Activated CD8-positive, alpha-beta memory T cell treated with anti-CD3 and anti-CD28 coated beads for 36 hours (primary cell): ENCODE measurements at regions not wholly inside any gene's neighbourhood (a gene's known extent, or its start where the extent isn't known, plus 50 kb on each side); places are given as distances from the start of the nearest gene placed in this dataset.

Experiments used
- CTCF ChIA-PET: fragments of 350-600 bp; sonication (Branson Sonifier 250); formaldehyde crosslinking; loops from one replicate; lab custom pipeline; 2021; ENCODE audit warnings: antibody characterized with exemption; lab: Charles Lee
- POLR2A ChIA-PET: fragments of 350-600 bp; sonication (Branson Sonifier 250); formaldehyde crosslinking; loops from one replicate; lab custom pipeline; 2021; ENCODE audit warnings: antibody characterized with exemption; lab: Charles Lee

DNA sequence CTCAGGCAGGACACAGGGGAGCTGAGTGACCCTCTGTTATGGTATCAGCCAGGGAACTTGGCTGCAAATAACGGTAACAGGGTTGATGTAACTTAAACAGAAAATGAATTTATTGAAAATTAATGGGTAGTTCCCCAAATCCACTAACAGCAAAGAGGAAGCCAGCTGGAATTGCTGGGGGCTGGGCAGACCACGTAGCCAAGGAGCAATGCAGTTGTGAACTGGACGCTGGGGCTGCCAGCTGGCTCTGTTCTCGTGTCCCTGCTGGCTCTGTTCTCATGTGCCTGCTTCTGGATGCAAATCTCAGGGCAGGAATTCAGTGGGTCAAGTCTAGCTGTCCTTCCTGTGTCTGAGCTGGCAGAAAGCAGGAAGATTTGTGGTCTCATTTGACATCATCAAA, 1383.3 kb upstream of the TMEM132C start:
- CTCF ChIA-PET: no interaction called here
- POLR2A ChIA-PET: no interaction called here

GRCh38 chr12:126889501-126889900, 1377.5 kb upstream of the TMEM132C start:
- POLR2A ChIA-PET: no interaction called here
- CTCF ChIA-PET: no interaction called here

DNA sequence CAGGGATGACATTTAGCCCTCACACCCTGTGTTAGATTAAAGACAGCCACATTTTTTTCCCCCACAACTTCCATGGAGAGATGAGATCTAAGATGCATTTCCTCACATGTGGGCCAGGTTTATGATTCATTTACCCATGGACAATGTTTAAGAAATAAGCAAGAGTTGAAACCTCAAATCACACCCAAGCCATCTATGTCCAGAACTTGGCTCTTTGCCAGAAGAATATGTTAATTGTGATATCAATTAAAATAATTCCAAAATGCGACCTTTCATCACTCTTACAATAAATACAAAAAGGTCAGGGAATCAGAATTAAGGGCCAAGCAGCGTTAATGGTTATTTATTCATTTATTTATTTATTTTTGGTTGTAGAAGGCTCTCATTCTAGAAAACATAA, 1376.9 kb upstream of the TMEM132C start:
- POLR2A ChIA-PET: no interaction called here
- CTCF ChIA-PET: no interaction called here

- CTCF ChIA-PET: no interaction called here
- POLR2A ChIA-PET: no interaction called here
Observed at GRCh38 chr12:126891789-126892188, 1375.2 kb upstream of the TMEM132C start.

DNA sequence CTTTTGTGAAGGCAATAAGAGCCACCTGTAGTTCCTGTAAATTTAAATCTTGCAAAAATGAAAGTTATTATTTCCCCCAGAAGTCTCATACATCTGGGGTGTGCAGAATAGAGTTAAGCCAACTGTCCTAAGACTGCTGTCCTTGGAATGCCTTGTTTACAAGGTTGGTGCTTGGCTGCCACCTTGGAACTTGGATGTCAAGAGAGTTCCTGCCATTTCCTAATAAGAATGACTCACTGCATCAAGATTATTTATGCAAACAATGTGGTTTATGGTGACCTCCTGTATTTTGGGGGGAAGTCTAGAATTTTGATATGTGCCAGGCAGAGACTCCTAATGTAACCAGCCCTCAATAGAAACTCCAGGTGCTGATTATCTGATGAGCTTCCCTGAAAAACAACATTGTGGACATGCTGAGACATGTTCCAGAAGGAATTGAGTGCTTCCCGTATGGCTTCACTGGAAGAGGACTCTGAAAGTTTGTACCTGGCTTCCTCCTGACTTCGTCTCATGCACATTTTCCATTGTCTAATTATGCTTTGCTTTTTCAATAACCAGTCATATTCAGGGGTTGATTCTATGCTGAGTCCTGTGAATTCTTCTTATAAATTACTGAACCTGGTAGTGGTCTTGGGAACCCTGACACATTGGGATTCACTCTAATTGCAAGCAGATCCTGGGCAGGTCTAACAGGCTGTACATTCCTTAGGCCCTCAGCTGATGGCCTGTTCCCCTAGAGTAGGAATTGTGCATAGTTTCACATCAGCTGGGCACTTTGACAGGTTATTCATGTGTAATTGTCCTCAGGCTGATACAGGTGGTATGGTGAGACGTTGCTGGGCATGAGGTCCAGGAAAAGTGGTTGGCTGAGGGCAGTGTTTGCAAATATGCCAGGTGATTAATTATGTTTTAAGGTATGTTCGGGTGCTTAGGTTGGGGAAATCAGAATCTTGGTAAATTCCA, 1370.7 kb upstream of the TMEM132C start:
- CTCF ChIA-PET: no interaction called here
- POLR2A ChIA-PET: no interaction called here

GRCh38 chr12:126897102-126897501, 1369.9 kb upstream of the TMEM132C start:
- CTCF ChIA-PET: no interaction called here

DNA sequence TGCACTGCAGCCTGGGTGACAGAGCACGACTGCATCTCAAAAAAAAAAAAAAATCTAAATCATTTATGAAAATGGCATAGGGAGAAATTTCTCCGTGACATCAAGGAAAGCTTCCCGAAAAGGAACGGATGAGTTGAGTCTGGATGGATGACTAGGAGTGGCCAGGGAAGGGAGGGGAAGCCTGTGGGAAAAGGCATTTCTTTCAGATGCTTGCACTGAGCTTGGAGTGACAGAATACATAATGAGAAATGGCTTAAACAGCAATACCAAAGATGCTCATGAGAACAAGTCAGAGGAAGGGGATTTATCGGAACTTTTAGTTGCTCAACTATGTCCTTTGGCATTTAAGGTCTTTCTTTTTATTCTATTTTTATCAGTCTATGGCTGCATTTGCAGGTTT, 1369.2 kb upstream of the TMEM132C start:
- CTCF ChIA-PET: no interaction called here

More at GRCh38 chr12:126897102-126897501, 1369.9 kb upstream of the TMEM132C start:
- POLR2A ChIA-PET: no interaction called here

DNA sequence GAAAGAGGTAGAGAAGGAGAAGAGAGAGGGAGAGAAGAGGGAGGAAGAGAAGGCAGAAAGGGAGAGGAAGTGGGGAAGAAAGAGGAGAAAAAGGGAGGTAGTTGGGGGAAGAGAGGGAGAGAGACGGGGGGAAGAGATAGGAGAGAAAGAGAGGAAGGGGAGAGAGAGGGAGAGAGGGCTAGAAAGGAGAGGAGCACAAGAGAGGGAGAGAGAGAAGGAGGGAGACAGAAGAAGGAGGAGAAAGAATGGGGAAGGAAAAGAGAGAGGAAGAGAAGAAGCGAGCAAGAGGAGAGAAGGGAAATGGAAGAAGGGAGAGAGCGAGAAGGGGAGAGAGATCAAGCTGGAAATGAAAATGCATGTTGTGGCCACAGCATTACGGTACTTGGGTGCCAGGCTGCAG, 1368.4 kb upstream of the TMEM132C start:
- CTCF ChIA-PET: no interaction called here
- POLR2A ChIA-PET: no interaction called here

More for the DNA sequence above, 1369.2 kb upstream of the TMEM132C start:
- POLR2A ChIA-PET: no interaction called here

DNA sequence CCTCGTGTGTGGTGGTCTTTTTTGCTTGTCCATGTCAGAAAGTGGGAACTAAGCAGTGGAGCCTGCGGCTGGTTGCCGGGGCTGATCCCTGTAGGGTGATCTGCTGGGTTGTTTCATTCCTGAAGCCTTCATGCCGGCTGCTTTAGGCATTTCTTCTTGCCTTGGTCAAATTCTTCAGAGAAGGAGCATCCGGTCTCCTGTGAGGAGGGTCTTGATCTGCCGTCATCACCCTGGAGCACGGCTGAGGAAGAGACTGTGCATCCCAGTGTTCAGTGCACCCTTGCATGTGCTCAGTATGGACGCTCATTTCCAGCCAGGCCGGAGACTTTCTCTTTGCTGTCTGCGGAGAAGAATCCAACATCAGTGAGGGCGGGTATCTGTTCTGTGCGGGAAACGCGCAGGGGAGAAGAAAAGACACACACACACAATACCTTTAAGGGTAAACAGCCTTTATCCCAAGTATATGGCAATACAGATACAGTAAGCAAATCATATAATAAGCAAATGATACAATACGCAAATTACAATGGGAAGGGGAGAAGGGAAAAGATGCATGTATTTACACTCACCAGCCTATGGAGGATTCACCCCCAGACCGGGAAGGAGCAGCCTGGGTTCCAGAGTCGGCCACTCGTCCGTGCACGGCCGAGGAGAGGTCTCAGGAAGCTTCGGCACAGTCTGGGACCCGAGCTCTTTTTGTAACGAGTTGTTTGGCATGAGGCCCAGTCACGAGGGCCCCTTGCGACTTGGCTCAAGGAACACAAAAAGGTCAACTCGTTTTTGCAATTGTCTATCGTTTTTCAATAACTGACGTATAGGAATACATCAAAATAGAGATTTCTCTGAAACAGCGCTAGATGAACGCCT, 1366.8 kb upstream of the TMEM132C start:
- ChIA-PET CTCF (no interaction called here), POLR2A (no interaction called here)

DNA sequence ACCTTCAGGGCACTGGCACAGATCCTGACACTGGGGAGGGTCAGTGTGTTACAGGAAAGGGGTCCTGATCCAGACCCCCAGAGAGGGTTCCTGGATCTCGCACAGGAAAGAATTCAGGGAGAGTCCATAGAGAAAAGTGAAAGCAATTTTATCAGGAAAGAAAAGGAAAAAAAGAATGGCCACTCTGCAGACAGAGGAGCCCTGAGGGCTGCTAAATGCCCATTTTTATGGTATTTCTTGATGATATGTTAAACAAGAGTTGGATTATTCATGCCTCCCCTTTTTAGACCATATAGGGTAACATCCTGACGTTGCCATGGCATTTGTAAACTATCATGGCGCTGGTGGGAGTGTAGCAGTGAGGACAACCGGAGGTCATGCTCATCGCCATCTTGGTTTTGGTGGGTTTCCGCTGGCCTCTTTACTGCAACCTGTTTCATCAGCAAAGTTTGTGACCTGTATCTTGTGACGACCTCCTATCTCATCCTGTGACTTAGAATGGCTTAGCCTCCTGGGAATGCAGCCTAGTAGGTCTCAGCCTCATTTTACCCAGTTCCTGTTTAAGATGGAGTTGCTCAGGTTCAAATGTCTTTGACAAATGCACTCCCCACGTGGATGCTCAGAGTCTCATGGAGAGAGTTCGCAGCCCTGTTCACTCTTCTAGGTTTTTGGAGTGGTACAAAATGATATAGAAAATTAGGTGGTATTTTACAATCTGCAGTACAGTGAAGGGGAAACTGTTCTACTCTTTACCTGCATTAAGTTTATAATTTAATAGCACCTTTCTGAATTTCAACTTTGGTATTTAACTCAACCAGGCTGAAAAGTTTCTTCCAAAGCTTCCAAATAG, 1363.7 kb upstream of the TMEM132C start:
- ChIA-PET POLR2A (no interaction called here), CTCF (no interaction called here)

DNA sequence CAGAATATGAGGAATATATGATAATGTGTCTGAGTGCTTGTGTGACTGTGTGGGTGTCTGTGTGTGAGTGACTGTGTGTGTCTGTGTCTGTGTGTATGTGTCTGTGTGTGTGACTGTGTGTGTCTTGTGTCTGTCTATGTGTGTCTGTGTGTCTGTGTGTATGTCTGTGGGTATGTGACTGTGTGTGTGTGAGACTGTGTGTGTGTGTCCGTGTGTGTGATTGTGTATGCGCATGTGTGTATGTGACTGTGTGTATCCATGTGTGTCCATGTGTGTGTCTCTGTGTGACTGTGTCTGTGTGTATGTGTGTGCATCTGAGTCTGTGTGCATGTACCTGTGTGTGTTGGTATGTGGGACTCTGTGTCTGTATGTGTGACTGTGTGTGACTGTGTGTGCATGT, 1361.2 kb upstream of the TMEM132C start:
- CTCF ChIA-PET: no interaction called here
- POLR2A ChIA-PET: no interaction called here

GRCh38 chr12:126907900-126908764, 1358.8 kb upstream of the TMEM132C start:
- ChIA-PET CTCF (no interaction called here), POLR2A (no interaction called here)

- POLR2A ChIA-PET: no interaction called here
- CTCF ChIA-PET: no interaction called here
Observed at GRCh38 chr12:126908765-126909142, 1358.2 kb upstream of the TMEM132C start.

- POLR2A ChIA-PET: no interaction called here
- CTCF ChIA-PET: no interaction called here
Observed at GRCh38 chr12:126910570-126910969, 1356.4 kb upstream of the TMEM132C start.

DNA sequence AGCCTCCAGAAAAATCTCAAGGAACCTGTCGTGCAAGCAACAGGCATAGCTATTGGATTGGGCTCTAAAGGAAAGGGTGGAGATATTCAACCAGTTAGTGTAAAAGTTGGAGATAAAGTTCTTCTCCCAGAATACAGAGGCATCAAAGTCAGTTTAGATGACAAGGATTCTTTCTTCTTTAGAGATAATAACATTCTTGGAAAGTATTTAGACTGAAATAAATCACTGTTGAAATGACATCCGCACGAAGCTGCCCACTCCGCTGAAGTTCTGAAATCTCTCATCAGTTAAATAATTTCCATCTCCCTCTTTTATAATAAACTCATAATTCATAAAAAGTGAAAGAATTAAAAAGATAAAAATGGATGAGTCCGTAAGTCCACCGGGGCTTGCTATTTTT, 1354.9 kb upstream of the TMEM132C start:
- ChIA-PET POLR2A (no interaction called here), CTCF (no interaction called here)

- CTCF ChIA-PET: no interaction called here
- POLR2A ChIA-PET: no interaction called here
Observed at GRCh38 chr12:126914170-126914793, 1352.7 kb upstream of the TMEM132C start.

- CTCF ChIA-PET: no interaction called here
- POLR2A ChIA-PET: no interaction called here
Observed at GRCh38 chr12:126915309-126915708, 1351.7 kb upstream of the TMEM132C start.

DNA sequence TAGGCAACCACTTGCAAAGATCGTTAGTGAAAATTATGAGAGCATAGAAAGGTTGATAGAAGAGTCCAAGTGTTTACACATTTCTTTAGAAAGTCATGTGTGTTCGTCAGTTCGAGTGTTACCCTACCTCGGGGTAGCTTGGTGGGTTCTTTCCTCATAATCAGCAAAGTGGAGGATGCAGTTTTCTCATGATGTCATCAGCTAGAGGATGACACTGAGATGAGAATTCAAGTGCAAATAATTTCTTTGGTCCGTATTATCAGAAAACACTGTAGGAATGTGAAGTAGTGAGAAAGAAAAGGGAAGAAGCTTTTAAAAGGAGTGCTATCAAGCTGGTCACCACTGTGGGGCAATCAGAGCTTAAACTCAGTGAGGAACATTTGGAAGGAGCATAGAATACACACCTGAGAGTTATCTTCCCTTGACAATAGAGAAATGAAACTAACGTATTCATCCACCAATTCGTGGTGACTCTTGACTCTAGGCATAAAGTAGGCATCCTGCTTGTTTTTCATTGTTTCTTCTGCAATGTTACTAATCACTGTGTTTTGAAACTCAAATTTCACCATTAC, 1340.9 kb upstream of the TMEM132C start:
- POLR2A ChIA-PET: no interaction called here
- CTCF ChIA-PET: no interaction called here
